ENCODE measurements at regions not wholly inside any gene's neighbourhood (a gene's known extent, or its start where the extent isn't known, plus 50 kb on each side); places are given as distances from the start of the nearest gene placed in this dataset.
"Not testable (repeated sequence)": the region's sequence is repeated elsewhere in the genome, so short reads cannot be mapped to it uniquely, and the experiment has no call there.

GRCh38 chr1:90236493-90236892, 241.6 kb downstream of the ZNF326 start:
- H3K27me3 ChIP-seq (replicated peaks) = no peaks in the 10 kb centered on the region

GRCh38 chr1:90223401-90223800, 228.5 kb downstream of the ZNF326 start:
- no peak overlapping the region for H3K27ac ChIP-seq
- no peaks in the 10 kb centered on the region for H3K36me3 ChIP-seq (replicated peaks)
- no peak for DNase-seq
- TF ChIP-seq CTCF (IDR thresholded peaks at IDR 0.05; ENCODE audit: low read depth, low read length, missing control alignments) = no peak
- H3K27me3 ChIP-seq (replicated peaks) = no peaks in the 10 kb centered on the region
- H3K4me3 ChIP-seq (ENCODE audit: low read depth, low read length) = no peak overlapping the region
- in situ Hi-C loops (cut with HindIII; ENCODE audit: low pct_ligation_motif_present, low sequenced_read_pairs) = no loop called here

More at GRCh38 chr1:90236493-90236892, 241.6 kb downstream of the ZNF326 start:
- Histone ChIP-seq H3K36me3 (replicated peaks) (no peaks in the 10 kb centered on the region), H3K27ac (no peak overlapping the region), H3K4me3 (ENCODE audit: low read depth, low read length) (no peak overlapping the region)
- in situ Hi-C loops (cut with HindIII; ENCODE audit: low pct_ligation_motif_present, low sequenced_read_pairs) = no loop called here
- no peak for DNase-seq
- TF ChIP-seq CTCF (IDR thresholded peaks at IDR 0.05; ENCODE audit: low read depth, low read length, missing control alignments) = no peak

- TF ChIP-seq CTCF (IDR thresholded peaks at IDR 0.05; ENCODE audit: low read depth, low read length, missing control alignments) = no peak
- DNase-seq = no peak
- in situ Hi-C loops (cut with HindIII; ENCODE audit: low pct_ligation_motif_present, low sequenced_read_pairs) = no loop called here
- Histone ChIP-seq H3K27me3 (replicated peaks) (no peaks in the 10 kb centered on the region), H3K27ac (no peak overlapping the region), H3K4me3 (ENCODE audit: low read depth, low read length) (no peak overlapping the region), H3K36me3 (replicated peaks) (no peaks in the 10 kb centered on the region)
These were observed 226.2 kb downstream of the ZNF326 start for GRCh38 chr1:90220941-90221693.

- Histone ChIP-seq H3K27me3 (replicated peaks) (no peaks in the 10 kb centered on the region), H3K36me3 (replicated peaks) (no peaks in the 10 kb centered on the region), H3K4me3 (ENCODE audit: low read depth, low read length) (no peak overlapping the region), H3K27ac (no peak overlapping the region)
- no peak for TF ChIP-seq CTCF (IDR thresholded peaks at IDR 0.05; ENCODE audit: low read depth, low read length, missing control alignments)
- in situ Hi-C loops (cut with HindIII; ENCODE audit: low pct_ligation_motif_present, low sequenced_read_pairs) = no loop called here
- DNase-seq = no peak
These were observed 225.6 kb downstream of the ZNF326 start for GRCh38 chr1:90220496-90220895.

- in situ Hi-C loops (cut with HindIII; ENCODE audit: low pct_ligation_motif_present, low sequenced_read_pairs) = not testable (repeated sequence)
These were observed 224.4 kb downstream of the ZNF326 start for GRCh38 chr1:90219166-90219871.

GRCh38 chr1:90210633-90211491, 216.0 kb downstream of the ZNF326 start:
- no peak overlapping the region for H3K27ac ChIP-seq
- no peak for TF ChIP-seq CTCF (IDR thresholded peaks at IDR 0.05; ENCODE audit: low read depth, low read length, missing control alignments)
- no peak for DNase-seq
- H3K4me3 ChIP-seq (ENCODE audit: low read depth, low read length) = no peak overlapping the region
- H3K27me3 ChIP-seq (replicated peaks) = no peaks in the 10 kb centered on the region
- in situ Hi-C loops (cut with HindIII; ENCODE audit: low pct_ligation_motif_present, low sequenced_read_pairs) = no loop called here
- H3K36me3 ChIP-seq (replicated peaks) = no peaks in the 10 kb centered on the region

More at GRCh38 chr1:90219166-90219871, 224.4 kb downstream of the ZNF326 start:
- not testable (repeated sequence) for DNase-seq; H3K4me3 ChIP-seq (ENCODE audit: low read depth, low read length); H3K27ac ChIP-seq; H3K36me3 ChIP-seq (replicated peaks); H3K27me3 ChIP-seq (replicated peaks)

Measured in brain microvascular endothelial cell (primary cell).